Glomerular endothelial cell (primary cell): ENCODE measurements at regions not wholly inside any gene's neighbourhood (a gene's known extent, or its start where the extent isn't known, plus 50 kb on each side); places are given as distances from the start of the nearest gene placed in this dataset.
"Not testable (repeated sequence)": the region's sequence is repeated elsewhere in the genome, so short reads cannot be mapped to it uniquely, and the experiment has no call there.

ENCODE experiments used
- DNase-seq: peaks from one replicate; pipeline ENCODE4 v3.0.0-alpha.2; 2011; ENCODE audit warnings: low read depth, low spot score; ENCODE audit errors: extremely low read depth

DNA sequence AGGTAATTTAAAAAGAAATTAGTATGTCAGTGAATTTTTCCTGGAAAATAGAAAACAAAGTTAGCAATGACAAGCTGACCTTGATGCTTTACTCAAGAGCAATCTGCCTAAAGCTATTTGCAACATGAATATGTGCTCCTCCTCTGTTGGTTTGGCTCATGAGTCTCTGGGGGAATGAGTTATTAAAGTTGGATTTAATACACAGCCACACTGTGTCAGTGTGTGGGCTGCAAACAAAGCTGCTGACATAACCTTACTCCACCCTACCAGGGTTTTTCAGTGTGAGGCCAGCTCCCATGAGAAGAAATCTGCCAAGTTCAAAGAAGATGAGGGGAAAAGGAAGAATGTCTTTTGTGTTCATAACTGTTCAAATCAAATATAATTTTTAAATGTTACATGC, 280.5 kb downstream of the TLL1 start:
- no peak for DNase-seq

DNA sequence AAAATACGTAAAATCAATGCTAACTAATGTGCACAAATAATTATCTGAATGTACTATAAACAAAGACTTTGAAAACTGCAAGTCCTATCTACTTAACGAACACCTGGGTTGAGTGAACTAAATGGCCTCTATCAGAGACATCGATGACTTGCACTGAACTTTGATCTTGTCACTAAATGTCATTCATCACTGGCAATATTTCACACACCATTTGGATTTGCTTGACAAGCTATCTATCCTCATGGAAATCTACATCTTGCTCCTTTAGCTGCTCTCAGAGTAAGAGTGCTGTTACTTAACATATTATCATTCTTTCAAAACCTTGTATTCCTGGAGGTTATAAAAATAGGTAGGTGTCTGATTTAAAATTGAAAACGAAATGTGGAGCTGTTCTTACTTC, 289.3 kb downstream of the TLL1 start:
- DNase-seq, result no peak

DNA sequence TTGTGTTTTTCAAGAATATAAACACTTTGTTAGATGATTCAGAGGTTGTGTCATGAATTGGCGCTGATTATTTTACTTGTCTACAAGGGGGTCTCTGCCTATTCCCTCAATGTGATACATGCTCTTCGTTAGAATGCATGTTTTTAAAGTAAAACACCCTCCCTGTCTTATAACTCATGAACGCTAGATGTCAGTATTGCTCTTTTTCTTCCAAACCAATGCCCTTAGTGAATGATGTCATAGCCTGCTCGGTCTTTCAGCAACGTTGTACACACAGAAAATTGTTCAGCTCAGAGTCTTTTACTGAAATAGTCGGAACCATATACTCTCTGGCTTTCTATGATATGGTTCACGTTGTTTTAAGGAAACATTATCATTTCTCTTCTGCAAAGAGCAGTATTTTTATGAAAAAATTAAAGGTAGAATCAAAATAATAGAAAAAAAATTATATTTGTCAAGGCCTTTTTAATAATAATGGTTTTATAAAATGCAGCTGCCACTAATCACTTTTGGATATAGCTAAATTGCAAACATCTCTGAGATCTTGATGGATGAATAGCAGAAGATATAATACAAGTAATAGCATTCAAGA, 292.9 kb downstream of the TLL1 start:
- peak; percentile 75 for DNase-seq

DNA sequence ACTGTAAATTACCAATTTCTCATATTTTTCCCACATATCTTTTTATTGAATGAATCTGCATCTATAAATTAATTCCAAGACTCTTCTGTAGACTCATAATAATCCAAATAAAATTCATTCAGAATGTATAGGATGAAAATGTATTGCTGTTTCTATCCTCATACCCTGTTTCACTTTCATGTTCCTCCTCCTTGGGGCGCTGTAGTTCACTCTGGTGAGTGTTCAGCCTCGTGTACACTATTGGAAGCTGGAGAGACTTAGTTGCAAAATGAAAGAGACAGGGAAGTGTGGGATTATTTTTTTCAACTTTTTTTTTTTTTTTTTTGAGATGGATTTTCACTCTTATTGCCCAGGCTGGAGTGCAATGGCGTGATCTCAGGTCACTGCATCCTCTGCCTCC, 296.1 kb downstream of the TLL1 start:
- no peak for DNase-seq

DNA sequence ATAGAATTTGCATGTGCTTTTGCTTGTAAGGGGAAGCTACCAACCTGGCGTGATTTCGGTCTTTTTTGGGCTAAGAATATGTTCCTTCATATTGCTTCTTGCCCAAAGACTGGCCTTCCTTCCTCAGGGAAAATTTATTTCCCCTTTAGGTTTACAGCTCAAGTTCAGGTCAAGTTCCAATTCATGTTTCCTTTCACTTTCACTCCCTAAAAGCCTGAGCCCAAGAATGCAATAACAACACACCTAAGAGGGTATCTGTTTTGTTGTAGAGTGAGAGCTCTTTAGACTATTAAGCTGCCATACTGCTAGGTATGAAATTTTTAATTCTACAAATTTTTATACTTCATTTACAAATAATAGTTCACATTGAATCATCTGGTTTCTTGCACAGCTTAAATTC, 299.6 kb downstream of the TLL1 start:
- DNase-seq, result no peak

DNA sequence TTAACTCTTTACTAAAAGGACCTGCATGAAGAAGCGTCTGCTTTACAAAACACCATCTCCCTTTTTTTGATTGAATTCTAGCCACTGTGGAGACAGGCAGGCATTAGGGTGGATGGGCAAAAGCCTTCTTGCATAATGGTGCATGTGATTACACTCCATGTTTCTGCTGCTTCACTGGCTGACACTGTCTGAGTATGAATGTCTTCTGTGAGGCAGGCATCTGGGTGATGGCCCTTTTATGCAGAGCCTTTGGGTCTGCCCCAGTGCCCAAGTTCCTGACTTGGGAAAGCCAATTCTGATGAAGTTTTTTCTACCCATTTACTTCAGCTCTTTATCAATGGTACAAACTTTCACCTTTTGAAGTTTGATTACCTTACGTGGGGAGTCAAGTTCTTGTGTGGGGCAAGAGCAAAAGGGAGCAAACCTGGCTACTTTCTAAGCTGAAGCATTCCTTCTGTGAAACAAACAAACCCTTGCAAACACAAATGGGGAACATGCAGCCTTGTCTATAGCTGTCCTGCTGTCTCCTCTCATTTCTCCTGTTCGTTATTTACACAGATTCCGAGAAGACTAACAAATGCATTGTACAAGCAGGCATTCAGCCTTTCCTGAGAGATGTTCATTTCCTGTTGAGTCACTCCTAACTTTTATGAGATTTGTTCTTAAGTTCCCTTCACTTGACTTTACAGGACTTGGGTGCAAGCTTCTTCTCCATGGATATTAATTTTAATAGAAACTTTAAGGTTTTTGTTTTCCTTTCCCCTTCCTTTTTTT, 301.9 kb downstream of the TLL1 start:
- DNase-seq, result peak; percentile 42

DNA sequence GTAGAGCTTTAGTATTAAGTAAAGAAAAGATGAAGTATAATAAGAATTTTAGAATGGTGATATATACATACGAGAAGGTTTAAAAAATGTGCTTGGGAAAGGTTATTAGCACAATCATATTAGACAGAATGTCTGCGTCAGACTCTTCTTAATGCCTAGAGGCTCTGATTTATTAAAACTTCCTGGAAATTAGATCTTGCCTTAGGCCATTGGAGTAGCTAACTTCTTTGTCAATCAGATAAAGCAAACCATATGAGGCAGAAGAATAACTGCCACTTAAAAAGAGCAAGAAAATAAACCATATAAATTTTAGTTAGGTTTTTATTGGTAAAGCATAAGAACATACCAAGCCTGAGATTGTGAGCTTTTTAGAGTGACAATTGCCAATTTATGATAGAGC, 309.1 kb downstream of the TLL1 start:
- DNase-seq, result no peak

DNA sequence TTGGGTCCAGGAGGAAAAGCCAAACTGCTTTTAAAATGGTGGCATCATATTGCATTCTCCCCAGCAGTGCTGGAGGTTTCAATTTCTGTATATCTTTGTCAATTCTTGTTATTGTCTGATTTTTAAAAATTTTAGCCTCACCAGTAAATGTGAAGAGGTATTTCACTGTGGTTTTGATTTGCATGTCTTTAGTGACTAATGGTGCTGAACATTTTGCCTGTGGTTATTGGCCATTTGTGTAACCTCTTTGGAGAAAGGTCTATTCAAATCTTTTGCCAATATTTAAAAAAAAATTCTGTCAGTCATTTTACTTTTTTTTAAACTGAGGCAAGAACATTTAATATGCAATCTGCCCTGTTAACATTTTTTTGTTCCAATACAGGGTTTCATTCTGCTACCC, 322.1 kb downstream of the TLL1 start:
- no peak for DNase-seq

DNA sequence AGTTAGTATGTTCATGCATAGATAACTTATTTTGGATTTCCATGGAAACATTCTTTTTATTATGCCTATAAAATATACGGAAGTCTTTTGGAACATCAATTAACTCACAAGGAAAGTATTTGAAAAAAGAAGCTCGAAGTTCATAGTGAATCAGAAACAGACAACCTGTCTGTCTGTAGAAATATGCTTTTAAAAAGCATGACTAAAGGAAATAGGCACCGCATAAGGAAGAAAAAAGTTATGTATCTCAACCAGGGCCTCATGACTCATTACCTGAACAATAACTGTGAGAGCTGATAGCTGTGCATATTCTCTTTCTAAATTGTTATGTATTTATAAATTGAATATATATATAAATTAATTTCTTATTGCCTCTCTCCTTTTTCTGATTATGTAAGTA, 324.1 kb downstream of the TLL1 start:
- DNase-seq, result no peak

DNA sequence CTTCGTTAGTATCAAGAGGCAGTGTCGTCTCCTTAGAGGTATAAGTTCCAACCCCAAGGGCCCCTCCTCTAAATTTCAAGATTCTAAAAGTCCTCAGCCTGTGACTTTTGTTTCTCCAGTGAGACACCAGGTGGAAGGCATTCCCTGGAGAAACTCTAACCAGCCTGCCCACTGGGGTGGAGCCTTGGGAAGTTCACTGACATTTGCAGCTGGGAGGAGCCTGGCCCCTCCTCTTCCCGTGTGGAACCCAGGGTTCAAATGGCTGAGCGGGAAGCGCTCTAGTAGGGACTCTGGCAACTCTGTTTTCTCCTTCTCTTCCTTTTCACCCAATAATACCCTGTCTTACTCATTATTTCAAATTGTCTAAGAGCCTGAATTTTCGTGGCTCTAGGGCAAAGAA, 325.0 kb downstream of the TLL1 start:
- DNase-seq, result no peak

DNA sequence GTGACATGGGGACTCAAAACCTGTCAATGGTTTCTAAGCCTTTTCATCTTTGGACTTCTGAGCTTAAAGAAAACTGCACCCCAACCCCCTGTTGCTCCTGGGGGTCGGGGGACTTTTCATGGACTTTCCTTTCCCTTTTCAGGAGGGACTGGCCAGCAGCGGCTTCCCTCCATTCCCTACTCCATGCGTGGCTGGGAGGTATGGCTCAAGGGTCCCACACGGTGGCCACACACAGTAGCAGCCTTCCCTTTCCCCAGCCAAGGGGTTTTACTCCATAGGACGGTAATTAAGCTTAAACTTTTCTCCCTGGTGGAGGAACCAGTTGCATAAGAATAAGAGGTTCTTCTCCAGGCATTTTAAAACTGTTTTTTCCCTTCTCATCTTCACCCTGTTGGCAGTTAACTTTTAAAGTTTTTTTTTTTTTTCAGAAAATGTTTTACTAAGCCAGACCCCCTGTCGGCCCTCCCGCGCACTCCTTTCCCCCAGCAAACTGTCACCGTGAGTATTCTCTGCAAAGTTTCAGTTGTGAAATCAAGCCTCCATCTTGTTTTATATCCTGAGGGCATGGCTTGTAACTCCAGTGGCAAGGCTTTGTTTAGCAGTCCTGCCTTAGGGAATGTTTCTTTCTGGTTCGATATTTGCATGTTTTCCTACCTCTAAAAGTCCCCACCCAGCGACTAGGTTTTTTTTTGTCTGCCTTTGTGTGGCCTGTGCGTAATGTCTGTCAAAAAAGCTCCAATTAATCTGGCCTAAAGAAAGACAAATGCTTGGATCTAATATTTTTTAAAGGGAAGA, 325.7 kb downstream of the TLL1 start:
- no peak for DNase-seq

DNA sequence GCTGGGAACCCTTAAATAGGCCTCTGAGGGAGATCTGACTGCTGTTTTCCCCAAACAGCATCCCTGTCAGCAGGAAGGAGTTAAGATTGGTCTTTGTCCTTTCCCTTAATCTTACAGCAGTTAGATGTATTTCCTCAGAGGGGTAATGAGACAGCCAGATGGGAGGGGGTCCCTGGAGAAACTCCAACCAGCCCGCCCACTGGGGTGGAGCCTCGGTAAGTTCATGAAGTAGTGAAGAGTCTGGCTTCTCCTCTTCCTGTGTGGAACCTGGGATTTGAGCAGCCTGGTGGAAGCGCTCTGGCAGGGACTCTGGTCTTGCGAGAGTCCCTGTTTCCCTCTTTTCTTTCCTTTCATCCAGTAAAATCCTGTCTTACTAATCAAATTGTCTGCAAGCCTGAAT, 330.0 kb downstream of the TLL1 start:
- no peak for DNase-seq

DNA sequence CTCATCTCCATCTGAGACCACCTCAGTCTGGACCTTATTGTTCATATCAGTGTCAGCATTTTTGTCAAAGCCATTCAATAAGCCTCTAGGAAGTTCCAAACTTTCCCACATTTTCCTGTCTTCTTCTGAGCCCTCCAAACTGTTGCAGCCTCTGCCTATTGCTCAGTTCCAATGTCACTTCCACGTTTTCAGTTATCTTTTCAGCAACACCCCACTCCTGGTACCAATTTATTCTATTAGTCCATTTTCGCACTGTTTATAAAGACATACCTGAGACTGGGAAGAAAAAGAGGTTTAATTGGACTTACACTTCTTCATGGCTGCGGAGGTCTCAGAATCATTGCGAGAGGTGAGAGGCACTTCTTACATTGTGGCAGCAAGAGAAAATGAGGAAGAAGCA, 339.3 kb downstream of the TLL1 start:
- not testable (repeated sequence) for DNase-seq

DNA sequence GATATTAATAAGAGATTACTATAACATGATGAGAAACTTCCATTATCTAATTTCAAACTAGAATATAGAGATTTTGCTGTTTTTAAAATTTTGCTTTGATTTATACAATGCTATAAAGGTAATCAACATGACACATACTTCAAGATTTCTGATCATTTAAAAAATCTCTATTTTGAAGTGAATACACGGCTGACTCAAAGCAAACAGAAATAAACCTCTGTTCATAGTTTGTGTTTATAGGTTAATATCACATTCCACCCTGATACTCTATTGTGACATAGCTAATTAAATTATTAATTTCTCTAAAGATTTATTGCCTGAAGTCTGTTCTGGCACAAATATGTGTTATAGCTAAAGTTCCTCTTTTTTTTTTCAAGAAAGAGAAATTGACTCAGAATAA, 349.2 kb downstream of the TLL1 start:
- DNase-seq, result no peak

DNA sequence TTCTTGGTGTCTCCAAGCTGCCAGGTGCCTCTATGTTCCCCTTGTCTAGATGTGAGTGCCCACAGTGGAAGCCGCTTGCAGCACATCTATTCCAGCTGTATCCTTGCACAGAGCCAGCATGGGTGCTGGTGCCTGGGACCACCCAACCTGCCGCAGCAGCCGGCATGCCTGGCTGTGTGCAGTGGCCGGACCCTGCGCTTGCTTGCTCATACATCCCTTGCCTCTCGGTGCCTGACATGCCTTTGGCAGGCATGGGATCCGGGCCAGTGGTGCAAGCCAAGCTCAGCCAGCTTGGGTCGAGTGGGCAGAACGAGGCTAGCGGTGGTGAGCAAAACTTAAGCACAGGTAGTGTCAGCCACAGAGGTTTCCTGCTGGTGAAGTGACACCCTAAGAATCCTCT, 355.1 kb downstream of the TLL1 start:
- DNase-seq, result no peak

DNA sequence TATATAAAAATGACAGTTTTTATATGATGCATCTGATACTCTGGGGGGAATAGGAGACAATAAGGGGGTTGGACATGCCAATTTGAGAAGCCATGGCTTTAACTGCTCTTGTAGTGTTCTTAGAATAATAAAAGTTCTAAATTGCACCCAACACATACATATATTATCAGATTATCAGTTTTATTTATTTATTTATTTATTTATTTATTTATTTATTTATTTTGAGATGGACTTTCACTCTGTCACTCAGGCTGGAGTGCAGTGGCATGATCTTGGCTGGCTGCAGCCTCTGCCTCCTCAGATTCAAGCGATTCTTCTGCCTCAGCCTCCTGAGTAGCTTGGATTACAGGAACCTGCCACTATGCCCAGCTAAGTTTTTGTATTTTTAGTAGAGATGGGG, 356.8 kb downstream of the TLL1 start:
- no peak for DNase-seq

DNA sequence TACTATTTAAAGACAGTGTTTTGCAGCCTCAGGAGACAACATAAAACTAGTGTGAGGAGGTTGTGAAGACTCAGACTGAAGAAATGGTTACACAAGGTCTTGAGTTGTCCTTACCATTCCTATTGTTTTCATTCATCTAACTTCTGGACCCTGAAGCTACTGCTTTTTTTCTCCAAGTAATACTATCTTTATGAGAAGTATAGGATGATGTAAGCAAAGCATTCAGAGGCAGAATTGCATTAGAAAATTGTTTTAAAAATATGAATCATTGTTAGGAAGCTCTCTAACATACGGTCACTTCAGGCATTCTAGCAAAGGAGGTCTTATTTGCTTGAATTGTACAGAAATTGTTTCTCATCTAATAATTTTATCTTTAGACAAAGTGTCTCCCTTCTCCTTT, 357.8 kb downstream of the TLL1 start:
- DNase-seq, result no peak

DNA sequence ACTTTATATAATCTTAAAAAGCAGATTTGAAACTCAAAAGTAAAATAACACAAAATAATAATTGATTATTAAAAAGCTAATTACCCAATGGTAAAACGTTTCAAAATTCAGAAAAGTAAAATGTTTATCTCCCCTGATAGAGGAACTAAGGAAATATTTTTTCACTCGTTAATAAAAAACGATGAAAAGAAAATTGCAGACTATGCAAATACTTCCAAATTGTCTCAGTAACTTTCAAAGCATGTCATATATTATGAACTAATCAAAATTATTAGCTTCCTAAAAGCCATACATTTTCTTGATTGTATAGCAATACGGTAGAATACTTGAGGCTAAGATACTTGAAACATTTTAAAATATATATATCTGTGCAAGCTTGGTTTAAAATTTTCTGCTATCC, 366.3 kb downstream of the TLL1 start:
- no peak for DNase-seq

DNA sequence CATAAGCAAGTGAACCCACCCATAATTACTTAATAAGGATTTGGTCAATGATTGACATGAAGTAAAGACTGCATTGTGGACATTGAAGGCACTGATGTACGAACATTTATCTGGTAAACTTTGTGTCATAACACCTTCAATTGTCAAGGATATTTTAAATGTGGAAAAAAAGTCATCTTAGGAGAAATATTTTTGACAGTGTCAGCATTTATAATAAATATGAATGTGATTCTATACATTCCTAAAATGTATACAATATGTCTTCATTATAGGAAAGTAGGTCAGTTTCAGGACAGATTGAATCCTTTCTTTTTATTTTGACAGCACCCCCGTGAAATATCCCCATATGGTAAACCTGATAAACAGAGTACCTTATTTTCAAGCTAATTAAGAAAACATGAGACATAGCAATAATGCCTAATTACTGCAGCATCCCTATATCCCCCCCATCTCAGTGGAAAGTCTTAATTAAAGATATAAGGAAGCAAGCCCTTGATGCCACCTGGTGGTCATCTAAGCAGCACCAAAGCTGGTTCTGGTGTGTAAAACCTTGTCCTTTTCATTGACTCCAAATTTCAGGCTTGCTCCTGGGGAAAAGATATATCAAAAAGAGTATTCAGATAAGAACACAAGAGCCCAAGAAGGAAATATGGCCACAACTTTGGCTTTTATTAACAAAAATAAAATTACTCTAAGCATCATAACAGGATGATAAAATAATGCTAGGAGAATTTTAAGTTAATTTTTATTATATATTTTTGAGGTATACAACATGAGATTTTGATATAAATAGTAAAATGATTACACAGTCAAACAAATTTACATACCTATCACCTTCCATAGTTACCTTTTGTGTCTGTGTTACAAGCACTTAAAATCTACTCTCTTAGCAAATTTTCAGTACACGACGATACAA, 379.7 kb downstream of the TLL1 start:
- DNase-seq, result peak; percentile 20

DNA sequence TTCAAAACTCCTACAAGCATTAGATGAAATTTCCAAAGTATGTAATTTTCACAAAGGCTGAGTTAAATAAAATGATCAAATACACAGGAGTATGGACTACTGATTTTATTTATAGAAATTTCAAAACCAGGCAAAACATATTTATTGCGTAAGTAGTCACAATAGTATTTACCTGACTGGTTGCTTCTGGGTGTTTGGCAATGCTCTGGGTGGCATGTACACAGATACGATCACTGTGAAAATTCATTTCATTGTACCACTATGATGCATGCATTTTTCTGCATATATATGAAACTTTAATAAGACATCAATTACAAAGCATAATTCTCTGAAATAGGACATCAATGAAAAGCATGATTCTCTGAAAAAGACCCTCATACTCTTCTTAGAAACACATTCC, 384.2 kb downstream of the TLL1 start:
- DNase-seq, result no peak

DNA sequence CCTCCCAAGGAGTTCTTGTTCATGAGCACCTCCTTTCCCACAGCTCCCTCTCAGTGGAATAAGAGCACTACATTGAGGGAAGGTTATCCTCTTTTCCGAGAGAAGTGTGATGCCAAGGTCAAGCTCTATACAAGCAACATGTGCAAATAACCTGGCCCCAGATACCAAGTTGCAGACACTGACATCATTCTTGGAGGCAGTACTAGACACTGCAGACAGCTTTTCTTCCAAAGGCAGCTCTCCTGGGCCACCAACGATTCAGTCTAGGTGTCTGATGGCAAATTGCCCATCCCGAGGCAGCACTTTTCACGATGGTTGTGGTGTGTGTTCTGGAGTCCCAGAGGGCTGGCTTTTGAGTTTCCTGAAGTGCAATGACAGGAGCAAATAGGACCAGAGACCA, 384.9 kb downstream of the TLL1 start:
- DNase-seq, result no peak
